H1 (cell line): ENCODE measurements at regions not wholly inside any gene's neighbourhood (a gene's known extent, or its start where the extent isn't known, plus 50 kb on each side); places are given as distances from the start of the nearest gene placed in this dataset.

Experiments
- CTCF ChIA-PET: fragments of 300-600 bp; sonication (Branson Sonifier 250); formaldehyde crosslinking; loops from one replicate; lab custom pipeline; 2021; ENCODE audit not compliant: partially characterized antibody; lab: Charles Lee
- POLR2A ChIA-PET: fragments of 300-600 bp; sonication (Branson Sonifier 250); formaldehyde crosslinking; loops from one replicate; lab custom pipeline; 2021; ENCODE audit warnings: inconsistent platforms; ENCODE audit not compliant: partially characterized antibody; lab: Charles Lee
- DNase-seq, 2 experiments: peaks; one replicate each; pipeline versions ENCODE4 v3.0.0 to v3.0.0-alpha.2; 2010 to 2022; ENCODE audit warnings: low spot score in 2 of 2, low read depth in 1 of 2, mixed read lengths in 1 of 2
- FAIRE-seq: peaks from 2 replicates; lab custom pipeline; 2011; peaks lifted over from hg19 to GRCh38; lab: Jason Lieb, UNC
- H2AFZ ChIP-seq: 2 replicates; pipeline ENCODE4 v1.8.1; 2012; ENCODE audit warnings: low read length, inconsistent platforms
- H2AK5ac ChIP-seq: 2 replicates; pipeline ENCODE4 v1.6.1; 2013; ENCODE audit warnings: low read depth, low read length
- H2BK120ac ChIP-seq: replicated peaks from 2 replicates; pipeline ENCODE3; 2013; ENCODE audit warnings: low read depth, low read length, inconsistent platforms
- H2BK12ac ChIP-seq: 2 replicates; pipeline ENCODE4 v1.6.1; 2013; ENCODE audit warnings: low read depth, low read length
- H2BK15ac ChIP-seq: 2 replicates; pipeline ENCODE4 v1.6.1; 2013; ENCODE audit warnings: low read length
- H2BK20ac ChIP-seq: 2 replicates; pipeline ENCODE4 v1.6.1; 2013; ENCODE audit warnings: low read length
- H2BK5ac ChIP-seq: 2 replicates; pipeline ENCODE4 v1.6.1; 2013; ENCODE audit warnings: low read depth, low read length
- H3K14ac ChIP-seq: 2 replicates; pipeline ENCODE4 v1.6.1; 2013; ENCODE audit warnings: inconsistent platforms; ENCODE audit not compliant: insufficient read length
- H3K18ac ChIP-seq: 2 replicates; pipeline ENCODE4 v1.6.1; 2013; ENCODE audit warnings: low read length; ENCODE audit errors: extremely low read depth
- H3K23ac ChIP-seq: 2 replicates; pipeline ENCODE4 v1.6.1; 2013; ENCODE audit warnings: inconsistent platforms; ENCODE audit not compliant: insufficient read length
- H3K23me2 ChIP-seq: 2 replicates; pipeline ENCODE4 v1.6.1; 2013; ENCODE audit warnings: low read depth, low read length
- H3K27ac ChIP-seq: 2 replicates; pipeline ENCODE4 v1.6.1; 2011; ENCODE audit warnings: low read depth, low read length, inconsistent platforms
- H3K27me3 ChIP-seq, 4 experiments: replicated peaks in 1 of 4; 1 replicate in 1 of 4; 2 replicates in 3 of 4; pipeline versions ENCODE4 v1.6.1 to v1.8.1; 2011 to 2013; ENCODE audit warnings: low read length in 3 of 4, mild to moderate bottlenecking in 3 of 4, inconsistent platforms in 2 of 4, mixed read lengths in 2 of 4, moderate library complexity in 1 of 4; ENCODE audit not compliant: control insufficient read depth in 3 of 4, insufficient read depth in 3 of 4; ENCODE audit errors: extremely low read depth in 1 of 4
- H3K36me3 ChIP-seq, 4 experiments: 2 replicates each; pipeline versions ENCODE4 v1.6.1 to v1.8.1; 2011 to 2013; ENCODE audit warnings: mild to moderate bottlenecking in 4 of 4, low read length in 3 of 4, moderate library complexity in 2 of 4, control low read depth in 1 of 4, inconsistent platforms in 1 of 4; ENCODE audit not compliant: insufficient read depth in 4 of 4, control insufficient read depth in 2 of 4
- H3K4ac ChIP-seq: replicated peaks from 2 replicates; pipeline ENCODE3; 2013; ENCODE audit warnings: low read length, low read depth, mixed read lengths, inconsistent platforms; ENCODE audit not compliant: insufficient read length
- H3K4me1 ChIP-seq, 4 experiments: replicated peaks in 1 of 4; 1 replicate in 1 of 4; 2 replicates in 3 of 4; pipeline versions ENCODE4 v1.6.1 to v1.8.1; 2011 to 2013; ENCODE audit warnings: low read length in 3 of 4, inconsistent platforms in 2 of 4, mixed read lengths in 1 of 4; ENCODE audit not compliant: insufficient read depth in 4 of 4, control insufficient read depth in 3 of 4
- H3K4me2 ChIP-seq, 2 experiments: 2 replicates each; pipeline versions ENCODE4 v1.6.1 to v1.8.1; 2011 to 2013; ENCODE audit warnings: low read depth in 2 of 2, low read length in 2 of 2, control low read depth in 1 of 2, inconsistent platforms in 1 of 2, mild to moderate bottlenecking in 1 of 2; ENCODE audit not compliant: insufficient read depth in 1 of 2
- H3K4me3 ChIP-seq, 4 experiments: fragments of 200-600, 300-600 bp in 1 of 4; sonication (generic), shearing (Covaris generic), sonication (Bioruptor Twin) in 1 of 4; 2 replicates each; pipeline versions ENCODE4 v1.5.1 to v1.8.1; 2011 to 2016; ENCODE audit warnings: low read length in 4 of 4, low read depth in 3 of 4, control low read depth in 2 of 4, inconsistent platforms in 2 of 4, mild to moderate bottlenecking in 2 of 4, mixed read lengths in 1 of 4, moderate library complexity in 1 of 4; ENCODE audit not compliant: insufficient read depth in 2 of 4; ENCODE audit errors: extremely low read depth in 1 of 4
- H3K56ac ChIP-seq: replicated peaks from 2 replicates; pipeline ENCODE3; 2013; ENCODE audit warnings: low read depth, mild to moderate bottlenecking, mixed read lengths, low read length, inconsistent platforms; ENCODE audit not compliant: insufficient read length
- H3K79me1 ChIP-seq: 2 replicates; pipeline ENCODE4 v1.6.1; 2013; ENCODE audit warnings: low read depth, low read length, control low read depth
- H3K79me2 ChIP-seq, 2 experiments: 2 replicates each; pipeline versions ENCODE4 v1.6.1 to v1.8.1; 2012 to 2013; ENCODE audit warnings: low read length in 2 of 2, mild to moderate bottlenecking in 2 of 2, inconsistent platforms in 1 of 2; ENCODE audit not compliant: insufficient read depth in 2 of 2, control insufficient read depth in 1 of 2
- H3K9ac ChIP-seq, 4 experiments: replicated peaks in 1 of 4; 1 replicate in 1 of 4; 2 replicates in 3 of 4; pipeline versions ENCODE4 v1.6.1 to v1.8.1; 2011 to 2013; ENCODE audit warnings: low read depth in 3 of 4, low read length in 3 of 4, control low read depth in 2 of 4, mild to moderate bottlenecking in 2 of 4, moderate library complexity in 2 of 4, inconsistent platforms in 1 of 4; ENCODE audit errors: extremely low read depth in 1 of 4
- H3K9me3 ChIP-seq, 2 experiments: 2 replicates each; pipeline versions ENCODE4 v1.6.1 to v1.8.1; 2012 to 2013; ENCODE audit warnings: mild to moderate bottlenecking in 2 of 2, moderate library complexity in 2 of 2, control low read depth in 1 of 2, inconsistent platforms in 1 of 2, low read depth in 1 of 2, low read length in 1 of 2, mixed read lengths in 1 of 2; ENCODE audit not compliant: insufficient read depth in 2 of 2
- H4K20me1 ChIP-seq, 2 experiments: replicated peaks in 1 of 2; 2 replicates each; pipeline versions ENCODE3 to v1.8.1; 2011 to 2013; ENCODE audit warnings: inconsistent platforms in 2 of 2, low read length in 2 of 2, mild to moderate bottlenecking in 1 of 2; ENCODE audit not compliant: insufficient read depth in 2 of 2, control insufficient read depth in 1 of 2
- H4K5ac ChIP-seq: 2 replicates; pipeline ENCODE4 v1.6.1; 2013; ENCODE audit warnings: low read length, low read depth, mixed read lengths, inconsistent platforms; ENCODE audit not compliant: insufficient read length
- H4K8ac ChIP-seq: 2 replicates; pipeline ENCODE4 v1.8.0; 2013; ENCODE audit warnings: mild to moderate bottlenecking, moderate library complexity, low read length, inconsistent platforms; ENCODE audit not compliant: insufficient read depth; ENCODE audit errors: extremely low read depth
- H4K91ac ChIP-seq: replicated peaks from 2 replicates; pipeline ENCODE3; 2013; ENCODE audit warnings: low read length, mixed read lengths, inconsistent platforms; ENCODE audit not compliant: insufficient read length
- ATF2 ChIP-seq: IDR thresholded peaks from 2 replicates; pipeline ENCODE4 v1.6.1; 2012; ENCODE audit warnings: low read length, inconsistent platforms
- RFX5 ChIP-seq: IDR thresholded peaks from 2 replicates; pipeline ENCODE4 v1.6.1; 2011; ENCODE audit warnings: low read depth, low read length, improper control_type of control experiment, borderline replicate concordance
- SUZ12 ChIP-seq: fragments of 200-600 bp; sonication (generic); IDR thresholded peaks from 2 replicates; pipeline ENCODE4 v1.6.1; 2012; ENCODE audit warnings: mild to moderate bottlenecking, inconsistent platforms, low read length, moderate library complexity, mixed read lengths
- WGBS, 2 experiments: shearing (Covaris generic) in 1 of 2; methylation state at CpG; one replicate each; pipeline versions ENCODE4 v1.1.6 to v1.1.7; 2013 to 2015; ENCODE audit warnings: low lambda C conversion rate in 2 of 2, mixed read lengths in 2 of 2, inconsistent platforms in 1 of 2, low coverage in 1 of 2, missing lambda C conversion rate in 1 of 2; ENCODE audit not compliant: insufficient replicate concordance in 2 of 2, insufficient coverage in 1 of 2, insufficient read length in 1 of 2; ENCODE audit errors: extremely low coverage in 1 of 2, missing lambda C conversion rate in 1 of 2; 5-methylcytosine and 5-hydroxymethylcytosine counted together

- H3K4me2 ChIP-seq, result no peak overlapping the region
- CTCF ChIA-PET, result interaction anchor here (0.6 kb wide), 1 partner anchor 416 kb away, joined by 3 read pairs; no protein-coding TSS in a partner anchor
- H2BK12ac ChIP-seq, result no peak overlapping the region
- H3K4ac ChIP-seq, result no peak overlapping the region
- no peaks in the 10 kb centered on the region for H3K36me3 ChIP-seq
- no peak overlapping the region for H2BK120ac ChIP-seq
- no peak overlapping the region for H3K56ac ChIP-seq
- H3K23me2 ChIP-seq, result no peaks in the 10 kb centered on the region
- H2BK5ac ChIP-seq, result no peak overlapping the region
- no peak overlapping the region for H3K9ac ChIP-seq
- DNase-seq, result no peak
- H2BK15ac ChIP-seq, result no peak overlapping the region
- no peak overlapping the region for H3K18ac ChIP-seq
- no peak overlapping the region for H3K23ac ChIP-seq
- H3K4me3 ChIP-seq, result no peak overlapping the region
- WGBS, 2 experiments, result 83% methylated on average over 4 of the region's 4 CpGs; no CpG with 5 or more reads in 1 of the 2 experiments
- no peaks in the 10 kb centered on the region for H3K79me2 ChIP-seq
- 0 out of 2 replicates have a peak, but pooled peaks have one; percentile 23 for TF ChIP-seq SUZ12
- TF ChIP-seq RFX5, result no peak
- TF ChIP-seq ATF2, result no peak
- TF ChIP-seq, all 59 proteins: peak for 1
- Histone ChIP-seq H3K9me3 (no peaks in the 10 kb centered on the region; a peak in 1 of 4 replicates), H3K27ac (no peak overlapping the region), H4K8ac (no peak overlapping the region), H3K79me1 (no peaks in the 10 kb centered on the region), H2AFZ (no peak overlapping the region), H4K20me1 (no peaks in the 10 kb centered on the region), H4K5ac (no peak overlapping the region), H3K27me3 (no peaks in the 10 kb centered on the region), H2BK20ac (no peak overlapping the region), H3K14ac (no peak overlapping the region), H2AK5ac (no peak overlapping the region), H4K91ac (no peak overlapping the region), H3K4me1 (no peaks in the 10 kb centered on the region)
- no peak for FAIRE-seq
- POLR2A ChIA-PET, result no interaction called here
These were observed 278.9 kb upstream of the STT3B start for GRCh38 chr3:31253782-31254181.
